Neural cell (in vitro differentiated cells): ENCODE measurements at regions not wholly inside any gene's neighbourhood (a gene's known extent, or its start where the extent isn't known, plus 50 kb on each side); places are given as distances from the start of the nearest gene placed in this dataset.

Experiments
- H2AFZ ChIP-seq: fragments of 200-600, 300-800 bp; sonication (generic), shearing (Covaris generic); 2 replicates; pipeline ENCODE4 v1.6.0; 2014; ENCODE audit warnings: low read depth, mild to moderate bottlenecking, antibody characterized with exemption, low read length, moderate library complexity
- H3F3A ChIP-seq: fragments of 200-600 bp; shearing (Covaris generic); 2 replicates; pipeline ENCODE4 v1.6.1; 2016; ENCODE audit warnings: mild to moderate bottlenecking, moderate library complexity, mixed read lengths, antibody characterized with exemption, low read length; ENCODE audit not compliant: insufficient read depth, poor library complexity, severe bottlenecking
- H3K27ac ChIP-seq: fragments of 200-600, 300-800 bp; sonication (generic), shearing (Covaris generic); 2 replicates; pipeline ENCODE4 v1.5.1; 2014; ENCODE audit warnings: mild to moderate bottlenecking, low read length, moderate library complexity
- H3K27me3 ChIP-seq: fragments of 300-800, 200-600 bp; sonication (generic), shearing (Covaris generic); 2 replicates; pipeline ENCODE4 v1.6.0; 2014; ENCODE audit warnings: mild to moderate bottlenecking, low read depth, low read length, moderate library complexity; ENCODE audit not compliant: insufficient read depth
- H3K36me3 ChIP-seq: fragments of 300-800, 200-600 bp; sonication (generic), shearing (Covaris generic); 2 replicates; pipeline ENCODE4 v1.5.1; 2014; ENCODE audit warnings: mild to moderate bottlenecking, antibody characterized with exemption, low read length, moderate library complexity; ENCODE audit not compliant: insufficient read depth
- H3K4me2 ChIP-seq: fragments of 300-800, 200-600 bp; sonication (generic), shearing (Covaris generic); 2 replicates; pipeline ENCODE4 v1.6.0; 2014; ENCODE audit warnings: mild to moderate bottlenecking, low read length
- H3K4me3 ChIP-seq: fragments of 300-800, 200-600 bp; sonication (generic), shearing (Covaris generic); 2 replicates; pipeline ENCODE4 v1.5.1; 2014; ENCODE audit warnings: mild to moderate bottlenecking, low read length, moderate library complexity
- H3K79me2 ChIP-seq: fragments of 200-600 bp; shearing (Covaris generic); replicated peaks from 2 replicates; pipeline ENCODE4 v1.6.0; 2014; ENCODE audit warnings: mild to moderate bottlenecking, low read length, moderate library complexity; ENCODE audit not compliant: insufficient read depth
- H3K9ac ChIP-seq: fragments of 300-800, 200-600 bp; sonication (generic), shearing (Covaris generic); 2 replicates; pipeline ENCODE4 v1.6.1; 2016; ENCODE audit warnings: mild to moderate bottlenecking, low read length, mixed read lengths
- H3K9me2 ChIP-seq: fragments of 200-600 bp; shearing (Covaris generic); 2 replicates; pipeline ENCODE4 v1.6.1; 2016; ENCODE audit warnings: mild to moderate bottlenecking, low read length, mixed read lengths; ENCODE audit not compliant: insufficient read depth
- H3K9me3 ChIP-seq: fragments of 200-600, 300-800 bp; sonication (generic), shearing (Covaris generic); 2 replicates; pipeline ENCODE4 v1.6.1; 2016; ENCODE audit warnings: mild to moderate bottlenecking, mixed run types, low read length, moderate library complexity, mixed read lengths
- H4K20me1 ChIP-seq: fragments of 200-600 bp; shearing (Covaris generic); 2 replicates; pipeline ENCODE4 v1.6.1; 2016; ENCODE audit warnings: mild to moderate bottlenecking, mixed run types; ENCODE audit not compliant: insufficient read depth
- CTCF ChIP-seq: fragments of 450-650 bp; IDR thresholded peaks from 2 replicates; pipeline ENCODE4 v1.5.1; 2014; ENCODE audit warnings: antibody characterized with exemption, mild to moderate bottlenecking, moderate library complexity; ENCODE audit not compliant: poor library complexity, severe bottlenecking
- EP300 ChIP-seq: fragments of 450-650 bp; conservative IDR thresholded peaks from 2 replicates; pipeline ENCODE4 v1.6.1; 2014; ENCODE audit warnings: antibody characterized with exemption, mild to moderate bottlenecking, moderate library complexity; ENCODE audit not compliant: poor library complexity, severe bottlenecking
- EZH2 ChIP-seq: fragments of 200-600, 300-800 bp; shearing (Covaris generic), sonication (generic); IDR thresholded peaks from 2 replicates; pipeline ENCODE4 v1.6.1; 2014; ENCODE audit warnings: antibody characterized with exemption, low read length, borderline replicate concordance, mild to moderate bottlenecking; ENCODE audit not compliant: insufficient read depth, poor library complexity, severe bottlenecking
- MXI1 ChIP-seq: fragments of 450-650 bp; conservative IDR thresholded peaks from 2 replicates; pipeline ENCODE4 v1.6.1; 2014; ENCODE audit warnings: antibody characterized with exemption, mild to moderate bottlenecking; ENCODE audit not compliant: poor library complexity, severe bottlenecking
- POLR2AphosphoS5 ChIP-seq: IDR thresholded peaks from 2 replicates; pipeline ENCODE4 v1.6.1; 2012
- RAD21 ChIP-seq: fragments of 450-650 bp; conservative IDR thresholded peaks from 2 replicates; pipeline ENCODE4 v1.6.1; 2014; ENCODE audit warnings: antibody characterized with exemption, mild to moderate bottlenecking, moderate library complexity
- REST ChIP-seq: IDR thresholded peaks from 2 replicates; pipeline ENCODE4 v1.6.1; 2012; ENCODE audit warnings: borderline replicate concordance
- SMC3 ChIP-seq: fragments of 450-650 bp; conservative IDR thresholded peaks from 2 replicates; pipeline ENCODE4 v1.6.1; 2014; ENCODE audit warnings: antibody characterized with exemption, mild to moderate bottlenecking, moderate library complexity; ENCODE audit not compliant: poor library complexity
- TAF1 ChIP-seq: IDR thresholded peaks from 2 replicates; pipeline ENCODE4 v1.6.1; 2012; ENCODE audit warnings: low read depth

GRCh38 chr6:71524201-71524600 is 235.6 kb downstream of the OGFRL1 start:
- Histone ChIP-seq H3K4me3 (no peak overlapping the region), H3K9ac (no peak overlapping the region), H3K79me2 (no peaks in the 10 kb centered on the region), H3K4me2 (no peak overlapping the region), H3K27me3 (no peaks in the 10 kb centered on the region), H4K20me1 (no peaks in the 10 kb centered on the region), H3K36me3 (no peaks in the 10 kb centered on the region), H3K27ac (no peak overlapping the region), H3F3A (no peaks in the 10 kb centered on the region), H2AFZ (no peak overlapping the region), H3K9me3 (no peaks in the 10 kb centered on the region), H3K9me2 (no peaks in the 10 kb centered on the region)
- TF ChIP-seq EP300 = no peak
- no peak for TF ChIP-seq POLR2AphosphoS5

GRCh38 chr6:71527886-71528285 is 239.3 kb downstream of the OGFRL1 start:
- no peaks in the 10 kb centered on the region for H3K9me2 ChIP-seq
- no peaks in the 10 kb centered on the region for H3F3A ChIP-seq
- H3K4me3 ChIP-seq = no peak overlapping the region
- no peaks in the 10 kb centered on the region for H4K20me1 ChIP-seq
- no peaks in the 10 kb centered on the region for H3K79me2 ChIP-seq
- TF ChIP-seq EP300 (no peak), RAD21 (no peak), SMC3 (no peak), CTCF (no peak), MXI1 (no peak), EZH2 (no peak), TAF1 (no peak), POLR2AphosphoS5 (no peak), REST (no peak)
- H2AFZ ChIP-seq = no peak overlapping the region
- no peaks in the 10 kb centered on the region for H3K36me3 ChIP-seq
- no peak overlapping the region for H3K9ac ChIP-seq
- H3K4me2 ChIP-seq = no peak overlapping the region
- no peak overlapping the region for H3K27ac ChIP-seq
- no peaks in the 10 kb centered on the region for H3K9me3 ChIP-seq
- no peaks in the 10 kb centered on the region for H3K27me3 ChIP-seq

GRCh38 chr6:71529026-71529425 is 240.4 kb downstream of the OGFRL1 start:
- no peak overlapping the region for H3K9ac ChIP-seq
- no peaks in the 10 kb centered on the region for H3F3A ChIP-seq
- no peaks in the 10 kb centered on the region for H3K27me3 ChIP-seq
- H3K79me2 ChIP-seq = no peaks in the 10 kb centered on the region
- no peak overlapping the region for H2AFZ ChIP-seq
- no peak overlapping the region for H3K4me2 ChIP-seq
- no peaks in the 10 kb centered on the region for H3K9me3 ChIP-seq
- no peak for TF ChIP-seq TAF1
- TF ChIP-seq EP300 = no peak
- no peak for TF ChIP-seq SMC3
- no peak for TF ChIP-seq EZH2
- no peak for TF ChIP-seq CTCF
- no peak for TF ChIP-seq MXI1
- no peak for TF ChIP-seq RAD21
- no peak for TF ChIP-seq REST
- no peak for TF ChIP-seq POLR2AphosphoS5
- no peak overlapping the region for H3K27ac ChIP-seq
- H4K20me1 ChIP-seq = no peaks in the 10 kb centered on the region
- no peaks in the 10 kb centered on the region for H3K36me3 ChIP-seq
- H3K9me2 ChIP-seq = no peaks in the 10 kb centered on the region
- no peak overlapping the region for H3K4me3 ChIP-seq
